ENCODE measurements at regions not wholly inside any gene's neighbourhood (a gene's known extent, or its start where the extent isn't known, plus 50 kb on each side); places are given as distances from the start of the nearest gene placed in this dataset.
A peak's percentile ranks its signal among the peaks of the same experiment; 100 is the strongest.

DNA sequence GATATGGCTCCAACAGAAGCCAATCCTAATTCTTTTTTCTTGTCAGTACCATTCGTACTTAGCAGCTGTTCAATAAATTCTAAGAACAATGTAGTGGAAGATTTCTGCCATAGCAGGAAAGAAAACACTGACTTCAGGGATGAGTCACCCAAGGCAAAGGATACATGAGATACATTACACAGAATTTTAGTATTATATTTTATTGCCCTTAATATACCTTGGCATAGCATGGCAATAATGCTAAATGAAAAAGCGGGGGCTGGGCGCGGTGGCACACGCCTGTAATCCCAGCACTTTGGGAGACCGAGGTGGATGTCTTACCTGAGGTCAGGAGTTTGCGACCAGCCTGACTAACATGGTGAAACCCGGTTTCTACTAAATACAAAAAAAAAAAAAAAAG, 619.1 kb upstream of the DAB2 start:
- no peak overlapping the region for H3K4me3 ChIP-seq (replicated peaks in 1 of 2; ENCODE audit: low read depth in 2 of 2, low read length in 2 of 2)
- no peak for TF ChIP-seq CTCF (IDR thresholded peaks at IDR 0.05; ENCODE audit: low read depth, low read length)
- DNase-seq (ENCODE audit: low read depth in 2 of 2): peak in 1 of 2 donors; percentile 41

DNA sequence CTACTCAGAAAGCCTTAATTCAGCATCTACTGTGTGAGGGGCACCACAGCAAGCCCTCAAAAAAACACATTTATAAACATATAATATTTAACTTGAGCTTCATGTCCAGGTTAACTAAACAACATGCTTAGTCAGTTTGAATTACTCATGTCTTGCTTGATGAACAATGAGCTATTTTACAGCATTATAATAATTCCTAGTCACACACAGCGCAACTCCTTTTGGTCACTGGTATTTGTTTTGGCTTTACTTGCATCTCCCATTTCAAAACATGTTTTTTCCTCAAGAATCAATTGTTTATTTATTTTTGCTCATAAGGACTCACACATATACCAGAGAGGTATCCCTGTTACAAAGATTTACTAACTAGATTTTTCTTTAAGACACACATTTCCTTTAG, 616.7 kb upstream of the DAB2 start:
- DNase-seq (ENCODE audit: low read depth in 2 of 2): peak in 1 of 2 donors; percentile 69
- no peak for TF ChIP-seq CTCF (IDR thresholded peaks at IDR 0.05; ENCODE audit: low read depth, low read length)
- no peak overlapping the region for H3K4me3 ChIP-seq (replicated peaks in 1 of 2; ENCODE audit: low read depth in 2 of 2, low read length in 2 of 2)

GRCh38 chr5:40037713-40038112, 612.9 kb upstream of the DAB2 start:
- no peak overlapping the region for H3K4me3 ChIP-seq (replicated peaks in 1 of 2; ENCODE audit: low read depth in 2 of 2, low read length in 2 of 2)
- no peak for TF ChIP-seq CTCF (IDR thresholded peaks at IDR 0.05; ENCODE audit: low read depth, low read length)
- no peak for DNase-seq (ENCODE audit: low read depth in 2 of 2)

GRCh38 chr5:40034441-40034840, 609.7 kb upstream of the DAB2 start:
- no peak for DNase-seq (ENCODE audit: low read depth in 2 of 2)
- no peak for TF ChIP-seq CTCF (IDR thresholded peaks at IDR 0.05; ENCODE audit: low read depth, low read length)
- no peak overlapping the region for H3K4me3 ChIP-seq (replicated peaks in 1 of 2; ENCODE audit: low read depth in 2 of 2, low read length in 2 of 2)

- H3K4me3 ChIP-seq (replicated peaks in 1 of 2; ENCODE audit: low read depth in 2 of 2, low read length in 2 of 2): no peak overlapping the region
- TF ChIP-seq CTCF (IDR thresholded peaks at IDR 0.05; ENCODE audit: low read depth, low read length): no peak
- no peak for DNase-seq (ENCODE audit: low read depth in 2 of 2)
Measured at GRCh38 chr5:40033411-40033810, 608.6 kb upstream of the DAB2 start.

GRCh38 chr5:40033009-40033408, 608.2 kb upstream of the DAB2 start:
- DNase-seq (ENCODE audit: low read depth in 2 of 2): no peak
- no peak overlapping the region for H3K4me3 ChIP-seq (replicated peaks in 1 of 2; ENCODE audit: low read depth in 2 of 2, low read length in 2 of 2)
- TF ChIP-seq CTCF (IDR thresholded peaks at IDR 0.05; ENCODE audit: low read depth, low read length): no peak

DNA sequence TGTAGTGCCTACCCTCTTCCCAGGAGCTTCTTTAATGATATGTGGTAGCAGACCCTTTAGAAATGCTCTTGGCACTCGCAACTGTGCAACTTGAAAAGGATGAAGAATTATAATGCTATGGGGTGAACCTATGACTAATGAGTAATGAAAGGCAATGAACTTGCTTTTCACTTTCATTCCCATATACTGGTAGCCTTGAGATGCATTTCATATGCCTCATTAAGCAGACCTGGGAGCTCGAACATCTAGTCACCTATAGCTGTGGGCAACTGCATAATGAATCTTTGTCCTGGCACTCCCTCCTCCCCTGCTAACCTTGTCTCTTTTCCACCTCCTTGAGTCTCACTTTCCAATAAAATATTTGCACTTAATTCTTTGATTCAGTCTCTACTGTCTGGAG, 605.9 kb upstream of the DAB2 start:
- no peak for DNase-seq (ENCODE audit: low read depth in 2 of 2)
- no peak for TF ChIP-seq CTCF (IDR thresholded peaks at IDR 0.05; ENCODE audit: low read depth, low read length)
- no peak overlapping the region for H3K4me3 ChIP-seq (replicated peaks in 1 of 2; ENCODE audit: low read depth in 2 of 2, low read length in 2 of 2)
